OCI-LY3 (cell line): ENCODE measurements at regions not wholly inside any gene's neighbourhood (a gene's known extent, or its start where the extent isn't known, plus 50 kb on each side); places are given as distances from the start of the nearest gene placed in this dataset.

Experiments used
- EZH2phosphoT487 ChIP-seq: fragments of 200-600 bp; shearing (Covaris generic); IDR thresholded peaks from 2 replicates; pipeline ENCODE4 v1.6.1; 2018; ENCODE audit warnings: antibody characterized with exemption, mixed run types, low read depth
- TF ChIP-seq, protein P1 (sequence below): fragments of 200-600, 300-600 bp; sonication (generic); IDR thresholded peaks from 2 replicates; pipeline ENCODE4 v1.5.1; 2014; ENCODE audit warnings: antibody characterized with exemption, low read length, low read depth

- TF ChIP-seq, protein P1, sequence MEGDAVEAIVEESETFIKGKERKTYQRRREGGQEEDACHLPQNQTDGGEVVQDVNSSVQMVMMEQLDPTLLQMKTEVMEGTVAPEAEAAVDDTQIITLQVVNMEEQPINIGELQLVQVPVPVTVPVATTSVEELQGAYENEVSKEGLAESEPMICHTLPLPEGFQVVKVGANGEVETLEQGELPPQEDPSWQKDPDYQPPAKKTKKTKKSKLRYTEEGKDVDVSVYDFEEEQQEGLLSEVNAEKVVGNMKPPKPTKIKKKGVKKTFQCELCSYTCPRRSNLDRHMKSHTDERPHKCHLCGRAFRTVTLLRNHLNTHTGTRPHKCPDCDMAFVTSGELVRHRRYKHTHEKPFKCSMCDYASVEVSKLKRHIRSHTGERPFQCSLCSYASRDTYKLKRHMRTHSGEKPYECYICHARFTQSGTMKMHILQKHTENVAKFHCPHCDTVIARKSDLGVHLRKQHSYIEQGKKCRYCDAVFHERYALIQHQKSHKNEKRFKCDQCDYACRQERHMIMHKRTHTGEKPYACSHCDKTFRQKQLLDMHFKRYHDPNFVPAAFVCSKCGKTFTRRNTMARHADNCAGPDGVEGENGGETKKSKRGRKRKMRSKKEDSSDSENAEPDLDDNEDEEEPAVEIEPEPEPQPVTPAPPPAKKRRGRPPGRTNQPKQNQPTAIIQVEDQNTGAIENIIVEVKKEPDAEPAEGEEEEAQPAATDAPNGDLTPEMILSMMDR: no peak
- no peak for TF ChIP-seq EZH2phosphoT487
Observed at GRCh38 chr3:59126446-59126845, 76.6 kb upstream of the CFAP20DC start.
